Hepatocyte (in vitro differentiated cells): ENCODE measurements at regions not wholly inside any gene's neighbourhood (a gene's known extent, or its start where the extent isn't known, plus 50 kb on each side); places are given as distances from the start of the nearest gene placed in this dataset.

Source experiments
- DNase-seq: peaks from one replicate; pipeline ENCODE4 v3.0.0-alpha.2; 2016; ENCODE audit warnings: low spot score
- H2AFZ ChIP-seq: fragments of 200-600 bp; sonication (generic); 2 replicates; pipeline ENCODE4 v1.6.0; 2016; ENCODE audit warnings: antibody characterized with exemption, mild to moderate bottlenecking
- H3K27ac ChIP-seq: fragments of 200-600 bp; sonication (generic); 2 replicates; pipeline ENCODE4 v1.5.1; 2016; ENCODE audit warnings: mild to moderate bottlenecking
- H3K27me3 ChIP-seq: fragments of 200-600 bp; sonication (generic); 2 replicates; pipeline ENCODE4 v1.6.1; 2016
- H3K36me3 ChIP-seq: fragments of 200-600 bp; sonication (generic); replicated peaks from 2 replicates; pipeline ENCODE4 v1.5.1; 2016; ENCODE audit warnings: low read depth; ENCODE audit not compliant: insufficient read depth
- H3K4me1 ChIP-seq: fragments of 200-600 bp; sonication (generic); 2 replicates; pipeline ENCODE4 v1.5.1; 2016; ENCODE audit warnings: mild to moderate bottlenecking, moderate library complexity; ENCODE audit not compliant: insufficient read depth
- H3K4me2 ChIP-seq: fragments of 200-600 bp; sonication (generic); 2 replicates; pipeline ENCODE4 v1.6.0; 2016
- H3K4me3 ChIP-seq: fragments of 200-600 bp; sonication (generic); 2 replicates; pipeline ENCODE4 v1.5.1; 2016; ENCODE audit warnings: mild to moderate bottlenecking
- H3K79me2 ChIP-seq: fragments of 200-600 bp; sonication (generic); 2 replicates; pipeline ENCODE4 v1.6.0; 2017; ENCODE audit warnings: mild to moderate bottlenecking
- H3K9me2 ChIP-seq: fragments of 200-600 bp; sonication (generic); replicated peaks from 2 replicates; pipeline ENCODE4 v1.6.0; 2017; ENCODE audit warnings: mild to moderate bottlenecking; ENCODE audit not compliant: insufficient read depth
- H3K9me3 ChIP-seq: fragments of 200-600 bp; sonication (generic); 2 replicates; pipeline ENCODE4 v1.5.1; 2016; ENCODE audit warnings: low read depth, mild to moderate bottlenecking
- H4K20me1 ChIP-seq: fragments of 200-600 bp; sonication (generic); 2 replicates; pipeline ENCODE4 v1.6.0; 2016; ENCODE audit warnings: mild to moderate bottlenecking; ENCODE audit not compliant: insufficient read depth, poor library complexity, severe bottlenecking
- EZH2 ChIP-seq: fragments of 200-600 bp; sonication (generic); IDR thresholded peaks from 2 replicates; pipeline ENCODE4 v1.6.1; 2016; ENCODE audit warnings: antibody characterized with exemption, mild to moderate bottlenecking, borderline replicate concordance
- EZH2phosphoT487 ChIP-seq: fragments of 200-600 bp; sonication (generic); IDR thresholded peaks from one replicate; pipeline ENCODE4 v1.6.1; 2018; ENCODE audit warnings: antibody characterized with exemption, mild to moderate bottlenecking, low read depth, moderate library complexity; ENCODE audit not compliant: unreplicated experiment, severe bottlenecking
- WGBS: methylation state at CpG from one replicate; pipeline ENCODE4 v1.1.6; 2016; ENCODE audit warnings: low lambda C conversion rate; ENCODE audit errors: missing lambda C conversion rate; 5-methylcytosine and 5-hydroxymethylcytosine counted together
- TF ChIP-seq, protein P1 (sequence below): fragments of 200-600 bp; sonication (generic); IDR thresholded peaks from 2 replicates; pipeline ENCODE4 v1.5.1; 2016; ENCODE audit warnings: antibody characterized with exemption, mild to moderate bottlenecking; ENCODE audit not compliant: poor library complexity

GRCh38 chr2:33726415-33726814 lies 127.3 kb upstream of the FAM98A start:
- H2AFZ ChIP-seq: no peak overlapping the region
- H3K27ac ChIP-seq: no peak overlapping the region
- no peaks in the 10 kb centered on the region for H3K9me3 ChIP-seq
- H3K36me3 ChIP-seq: no peaks in the 10 kb centered on the region
- no peaks in the 10 kb centered on the region for H3K79me2 ChIP-seq
- no peak overlapping the region for H3K4me3 ChIP-seq
- H3K4me2 ChIP-seq: no peak overlapping the region
- no peaks in the 10 kb centered on the region for H3K4me1 ChIP-seq
- WGBS: 94% methylated on average over 8 of the region's 8 CpGs
- H3K9me2 ChIP-seq: no peaks in the 10 kb centered on the region
- TF ChIP-seq EZH2 (no peak), EZH2phosphoT487 (no peak)
- TF ChIP-seq, protein P1, sequence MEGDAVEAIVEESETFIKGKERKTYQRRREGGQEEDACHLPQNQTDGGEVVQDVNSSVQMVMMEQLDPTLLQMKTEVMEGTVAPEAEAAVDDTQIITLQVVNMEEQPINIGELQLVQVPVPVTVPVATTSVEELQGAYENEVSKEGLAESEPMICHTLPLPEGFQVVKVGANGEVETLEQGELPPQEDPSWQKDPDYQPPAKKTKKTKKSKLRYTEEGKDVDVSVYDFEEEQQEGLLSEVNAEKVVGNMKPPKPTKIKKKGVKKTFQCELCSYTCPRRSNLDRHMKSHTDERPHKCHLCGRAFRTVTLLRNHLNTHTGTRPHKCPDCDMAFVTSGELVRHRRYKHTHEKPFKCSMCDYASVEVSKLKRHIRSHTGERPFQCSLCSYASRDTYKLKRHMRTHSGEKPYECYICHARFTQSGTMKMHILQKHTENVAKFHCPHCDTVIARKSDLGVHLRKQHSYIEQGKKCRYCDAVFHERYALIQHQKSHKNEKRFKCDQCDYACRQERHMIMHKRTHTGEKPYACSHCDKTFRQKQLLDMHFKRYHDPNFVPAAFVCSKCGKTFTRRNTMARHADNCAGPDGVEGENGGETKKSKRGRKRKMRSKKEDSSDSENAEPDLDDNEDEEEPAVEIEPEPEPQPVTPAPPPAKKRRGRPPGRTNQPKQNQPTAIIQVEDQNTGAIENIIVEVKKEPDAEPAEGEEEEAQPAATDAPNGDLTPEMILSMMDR: no peak
- H3K27me3 ChIP-seq: no peaks in the 10 kb centered on the region
- H4K20me1 ChIP-seq: no peaks in the 10 kb centered on the region
- DNase-seq: no peak

GRCh38 chr2:33723329-33723728 lies 124.2 kb upstream of the FAM98A start:
- no peak for DNase-seq
- 73% methylated on average over 3 of the region's 3 CpGs for WGBS
- Histone ChIP-seq H4K20me1 (no peaks in the 10 kb centered on the region), H3K36me3 (no peaks in the 10 kb centered on the region), H3K9me2 (no peaks in the 10 kb centered on the region), H3K4me3 (no peak overlapping the region), H2AFZ (no peak overlapping the region), H3K27ac (no peak overlapping the region), H3K27me3 (no peaks in the 10 kb centered on the region), H3K9me3 (no peaks in the 10 kb centered on the region), H3K4me1 (no peaks in the 10 kb centered on the region), H3K4me2 (no peak overlapping the region), H3K79me2 (no peaks in the 10 kb centered on the region)
- TF ChIP-seq, protein P1: no peak
- TF ChIP-seq EZH2phosphoT487 (no peak), EZH2 (no peak)

DNA sequence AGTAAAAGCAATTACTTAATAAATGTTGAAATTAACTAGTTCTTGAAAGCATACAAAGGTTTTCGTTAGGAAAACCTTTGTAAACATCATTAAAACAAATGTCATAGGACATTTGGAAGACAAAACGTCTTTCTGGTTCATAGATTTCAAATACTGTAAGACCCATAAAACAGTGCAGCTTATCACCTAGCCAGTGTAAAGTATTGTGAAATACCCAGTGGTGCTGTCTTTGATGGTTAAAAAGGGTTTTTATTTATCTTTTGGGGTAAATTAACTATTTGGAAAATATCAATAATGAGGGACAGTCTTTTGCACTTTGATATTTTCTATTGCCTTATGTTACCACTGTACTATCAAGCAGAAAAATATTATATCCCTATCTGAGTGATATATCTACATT lies 120.0 kb upstream of the FAM98A start:
- Histone ChIP-seq H3K4me2 (no peak overlapping the region), H3K4me1 (no peaks in the 10 kb centered on the region), H3K36me3 (no peaks in the 10 kb centered on the region), H2AFZ (no peak overlapping the region), H3K27me3 (no peaks in the 10 kb centered on the region), H3K4me3 (no peak overlapping the region), H3K79me2 (no peaks in the 10 kb centered on the region), H3K9me3 (no peaks in the 10 kb centered on the region), H4K20me1 (no peaks in the 10 kb centered on the region), H3K9me2 (no peaks in the 10 kb centered on the region), H3K27ac (no peak overlapping the region)
- WGBS: 28% methylated on average over 2 of the region's 2 CpGs
- no peak for TF ChIP-seq EZH2phosphoT487
- TF ChIP-seq, protein P1: no peak
- TF ChIP-seq EZH2: no peak
- DNase-seq: no peak

GRCh38 chr2:33712674-33713073 lies 113.6 kb upstream of the FAM98A start:
- H3K4me2 ChIP-seq: no peak overlapping the region
- H3K36me3 ChIP-seq: no peaks in the 10 kb centered on the region
- TF ChIP-seq EZH2: no peak
- TF ChIP-seq EZH2phosphoT487: no peak
- TF ChIP-seq, protein P1: no peak
- H3K9me2 ChIP-seq: no peaks in the 10 kb centered on the region
- no peaks in the 10 kb centered on the region for H3K79me2 ChIP-seq
- no peaks in the 10 kb centered on the region for H4K20me1 ChIP-seq
- 31% methylated on average over 2 of the region's 3 CpGs for WGBS
- no peaks in the 10 kb centered on the region for H3K27me3 ChIP-seq
- H3K27ac ChIP-seq: no peak overlapping the region
- no peak for DNase-seq
- no peaks in the 10 kb centered on the region for H3K9me3 ChIP-seq
- H3K4me1 ChIP-seq: no peaks in the 10 kb centered on the region
- no peak overlapping the region for H3K4me3 ChIP-seq
- H2AFZ ChIP-seq: no peak overlapping the region
